OCI-LY7 (cell line): ENCODE measurements at regions not wholly inside any gene's neighbourhood (a gene's known extent, or its start where the extent isn't known, plus 50 kb on each side); places are given as distances from the start of the nearest gene placed in this dataset.

Experiments used
- CTCF ChIP-seq: fragments of 200-600 bp; sonication (generic); conservative IDR thresholded peaks from 2 replicates; pipeline ENCODE4 v1.5.1; 2014; ENCODE audit warnings: mild to moderate bottlenecking, antibody characterized with exemption, low read length, moderate library complexity, mixed read lengths
- EZH2phosphoT487 ChIP-seq: fragments of 200-600 bp; sonication (generic); IDR thresholded peaks from 2 replicates; pipeline ENCODE4 v1.6.1; 2018; ENCODE audit warnings: low read depth, borderline replicate concordance, mild to moderate bottlenecking, mixed run types, antibody characterized with exemption, low read length, moderate library complexity, mixed read lengths

DNA sequence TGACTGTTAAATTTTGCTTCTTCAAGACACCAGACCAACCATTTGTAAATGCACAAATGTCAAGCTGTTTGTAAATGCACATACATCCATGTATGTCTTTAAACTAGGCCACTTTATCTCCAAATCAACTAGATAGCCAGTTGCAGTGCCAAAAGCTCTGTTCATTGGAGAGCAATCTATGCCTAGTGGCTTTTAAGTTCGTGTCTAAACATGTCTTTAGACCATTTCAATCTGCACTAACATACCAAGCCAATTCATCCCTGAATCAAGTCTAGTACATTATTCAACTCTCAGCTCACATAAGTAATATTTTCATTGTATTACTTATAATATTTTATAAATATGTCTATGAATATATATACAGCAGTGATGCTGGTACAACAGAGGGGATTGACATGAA, 985.9 kb downstream of the CDH18 start:
- no peak for TF ChIP-seq EZH2phosphoT487
- no peak for TF ChIP-seq CTCF
